Lower leg skin (tissue), 3 donors: ENCODE measurements at regions not wholly inside any gene's neighbourhood (a gene's known extent, or its start where the extent isn't known, plus 50 kb on each side); places are given as distances from the start of the nearest gene placed in this dataset.

ENCODE experiments used
- POLR2A ChIP-seq, 2 donors: fragments of 450-650 bp; IDR thresholded peaks; one replicate each; pipeline ENCODE4 v1.6.1; 2016 to 2017; ENCODE audit warnings: antibody characterized with exemption in 2 of 2, mild to moderate bottlenecking in 1 of 2, moderate library complexity in 1 of 2
- TF ChIP-seq, protein P1 (sequence below), 3 donors: fragments of 450-650 bp; IDR thresholded peaks; one replicate each; pipeline ENCODE4 v1.5.1; 2016; ENCODE audit warnings: antibody characterized with exemption in 3 of 3, mild to moderate bottlenecking in 3 of 3, moderate library complexity in 2 of 3

DNA sequence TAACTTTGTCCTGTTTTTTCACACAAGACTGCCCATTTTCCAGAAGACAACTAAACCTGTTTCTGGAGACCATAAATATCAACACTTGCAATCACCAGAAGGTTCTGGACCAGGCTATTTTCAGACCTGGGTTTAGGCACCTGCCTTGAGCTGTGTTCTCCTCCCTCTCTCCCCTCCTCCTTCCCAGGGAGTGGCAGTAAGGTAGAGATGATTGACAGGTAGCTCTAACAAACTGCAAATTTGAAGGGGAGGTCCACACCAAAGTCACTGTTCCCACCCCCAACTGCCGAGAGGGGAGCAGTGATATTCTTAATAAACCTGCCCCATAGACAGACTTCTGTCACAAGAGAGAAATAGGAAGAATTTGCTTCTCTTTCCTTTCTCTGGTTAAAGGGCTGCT is 91.2 kb upstream of the BACH2 start:
- TF ChIP-seq, protein P1, sequence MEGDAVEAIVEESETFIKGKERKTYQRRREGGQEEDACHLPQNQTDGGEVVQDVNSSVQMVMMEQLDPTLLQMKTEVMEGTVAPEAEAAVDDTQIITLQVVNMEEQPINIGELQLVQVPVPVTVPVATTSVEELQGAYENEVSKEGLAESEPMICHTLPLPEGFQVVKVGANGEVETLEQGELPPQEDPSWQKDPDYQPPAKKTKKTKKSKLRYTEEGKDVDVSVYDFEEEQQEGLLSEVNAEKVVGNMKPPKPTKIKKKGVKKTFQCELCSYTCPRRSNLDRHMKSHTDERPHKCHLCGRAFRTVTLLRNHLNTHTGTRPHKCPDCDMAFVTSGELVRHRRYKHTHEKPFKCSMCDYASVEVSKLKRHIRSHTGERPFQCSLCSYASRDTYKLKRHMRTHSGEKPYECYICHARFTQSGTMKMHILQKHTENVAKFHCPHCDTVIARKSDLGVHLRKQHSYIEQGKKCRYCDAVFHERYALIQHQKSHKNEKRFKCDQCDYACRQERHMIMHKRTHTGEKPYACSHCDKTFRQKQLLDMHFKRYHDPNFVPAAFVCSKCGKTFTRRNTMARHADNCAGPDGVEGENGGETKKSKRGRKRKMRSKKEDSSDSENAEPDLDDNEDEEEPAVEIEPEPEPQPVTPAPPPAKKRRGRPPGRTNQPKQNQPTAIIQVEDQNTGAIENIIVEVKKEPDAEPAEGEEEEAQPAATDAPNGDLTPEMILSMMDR (IDR thresholded peaks at IDR 0.05): no peak
- no peak for TF ChIP-seq POLR2A (IDR thresholded peaks at IDR 0.05)
